ENCODE measurements at regions not wholly inside any gene's neighbourhood (a gene's known extent, or its start where the extent isn't known, plus 50 kb on each side); places are given as distances from the start of the nearest gene placed in this dataset.
A peak's percentile ranks its signal among the peaks of the same experiment; 100 is the strongest.

GRCh38 chr18:72246076-72246475 lies 298.1 kb downstream of the CBLN2 start:
- Mint-ChIP-seq H3K9me3 (peaks cover 7% of the 10 kb centered on the region), H3K36me3 (no peaks in the 10 kb centered on the region), H3K4me3 (no peak overlapping the region), H3K27me3 (ENCODE audit: insufficient read depth, low read depth) (no peaks in the 10 kb centered on the region), H3K4me1 (no peaks in the 10 kb centered on the region), H3K27ac (no peak overlapping the region)
- Histone ChIP-seq H3F3A (ENCODE audit: low read depth) (no peaks in the 10 kb centered on the region), H3K79me2 (ENCODE audit: low read depth) (no peaks in the 10 kb centered on the region), H2AFZ (replicated peaks) (no peak overlapping the region), H4K20me1 (ENCODE audit: low read depth) (no peaks in the 10 kb centered on the region), H3K9ac (no peak overlapping the region), H3K27me3 (no peaks in the 10 kb centered on the region), H3K36me3 (no peaks in the 10 kb centered on the region), H3K27ac (no peak overlapping the region), H3K4me2 (no peak overlapping the region), H3K4me1 (no peaks in the 10 kb centered on the region), H3K4me3 (no peak overlapping the region), H3K9me3 (ENCODE audit: low read depth) (no peaks in the 10 kb centered on the region)
- TF ChIP-seq EZH2 (IDR thresholded peaks at IDR 0.05) (no peak), EZH2phosphoT487 (IDR thresholded peaks at IDR 0.05) (no peak), CTCF (IDR thresholded peaks at IDR 0.05) (no peak)
- DNase-seq (ENCODE audit: low spot score) = no peak

- TF ChIP-seq CTCF (IDR thresholded peaks at IDR 0.05) (no peak), EZH2 (IDR thresholded peaks at IDR 0.05) (no peak), EZH2phosphoT487 (IDR thresholded peaks at IDR 0.05) (no peak)
- H3K27me3 Mint-ChIP-seq (ENCODE audit: insufficient read depth, low read depth) = peaks cover 2% of the 10 kb centered on the region
- Histone ChIP-seq H3K27ac (peak overlapping the region; percentile 55), H4K20me1 (ENCODE audit: low read depth) (no peaks in the 10 kb centered on the region), H3K27me3 (no peaks in the 10 kb centered on the region), H3K4me3 (peak overlapping the region; percentile 9), H3K9me3 (ENCODE audit: low read depth) (no peaks in the 10 kb centered on the region), H3K4me2 (peak overlapping the region; percentile 58), H3K36me3 (no peaks in the 10 kb centered on the region), H3K79me2 (ENCODE audit: low read depth) (no peaks in the 10 kb centered on the region), H3K9ac (no peak overlapping the region), H3K4me1 (peaks cover 43% of the 10 kb centered on the region), H3F3A (ENCODE audit: low read depth) (peaks cover 25% of the 10 kb centered on the region), H2AFZ (replicated peaks) (no peak overlapping the region)
- no peak overlapping the region for H3K4me3 Mint-ChIP-seq
- no peak overlapping the region for H3K27ac Mint-ChIP-seq
- no peaks in the 10 kb centered on the region for H3K36me3 Mint-ChIP-seq
- H3K4me1 Mint-ChIP-seq = peaks cover 24% of the 10 kb centered on the region
- peak; percentile 82 for DNase-seq (ENCODE audit: low spot score)
- H3K9me3 Mint-ChIP-seq = no peaks in the 10 kb centered on the region
Observed at GRCh38 chr18:72235422-72235821, 308.7 kb downstream of the CBLN2 start.

GRCh38 chr18:72233106-72233505 lies 311.0 kb downstream of the CBLN2 start:
- H3K4me3 ChIP-seq = no peak overlapping the region
- no peaks in the 10 kb centered on the region for H3K9me3 Mint-ChIP-seq
- peaks cover 43% of the 10 kb centered on the region for H3K4me1 ChIP-seq
- no peaks in the 10 kb centered on the region for H4K20me1 ChIP-seq (ENCODE audit: low read depth)
- H3K79me2 ChIP-seq (ENCODE audit: low read depth) = no peaks in the 10 kb centered on the region
- no peaks in the 10 kb centered on the region for H3K36me3 Mint-ChIP-seq
- H2AFZ ChIP-seq (replicated peaks) = no peak overlapping the region
- H3K27me3 Mint-ChIP-seq (ENCODE audit: insufficient read depth, low read depth) = peaks cover 2% of the 10 kb centered on the region
- no peak for TF ChIP-seq EZH2phosphoT487 (IDR thresholded peaks at IDR 0.05)
- TF ChIP-seq CTCF (IDR thresholded peaks at IDR 0.05) = no peak
- no peak for TF ChIP-seq EZH2 (IDR thresholded peaks at IDR 0.05)
- no peaks in the 10 kb centered on the region for H3K27me3 ChIP-seq
- no peak overlapping the region for H3K27ac Mint-ChIP-seq
- H3K36me3 ChIP-seq = no peaks in the 10 kb centered on the region
- H3K9ac ChIP-seq = no peak overlapping the region
- H3F3A ChIP-seq (ENCODE audit: low read depth) = peaks cover 25% of the 10 kb centered on the region
- no peaks in the 10 kb centered on the region for H3K9me3 ChIP-seq (ENCODE audit: low read depth)
- H3K27ac ChIP-seq = peak overlapping the region; percentile 75
- peak; percentile 75 for DNase-seq (ENCODE audit: low spot score)
- H3K4me2 ChIP-seq = peak overlapping the region; percentile 56
- no peak overlapping the region for H3K4me3 Mint-ChIP-seq
- peaks cover 24% of the 10 kb centered on the region for H3K4me1 Mint-ChIP-seq
